GM06990 (cell line): ENCODE measurements at regions not wholly inside any gene's neighbourhood (a gene's known extent, or its start where the extent isn't known, plus 50 kb on each side); places are given as distances from the start of the nearest gene placed in this dataset.

ENCODE experiments used
- DNase-seq: peaks from one replicate; pipeline ENCODE4 v3.0.0-alpha.2; 2011; ENCODE audit not compliant: insufficient read length; ENCODE audit errors: extremely low read depth
- H3K27me3 ChIP-seq: replicated peaks from 2 replicates; pipeline ENCODE4 v1.6.0; 2011; ENCODE audit warnings: low read length; ENCODE audit not compliant: control insufficient read depth, insufficient read depth
- H3K36me3 ChIP-seq: 2 replicates; pipeline ENCODE4 v1.5.1; 2011; ENCODE audit warnings: low read length; ENCODE audit not compliant: control insufficient read depth, insufficient read depth
- H3K4me3 ChIP-seq: replicated peaks from 2 replicates; pipeline ENCODE4 v1.5.1; 2011; ENCODE audit warnings: low read depth, mild to moderate bottlenecking, control low read depth, low read length
- TF ChIP-seq, protein P1 (sequence below): IDR thresholded peaks from 2 replicates; pipeline ENCODE4 v1.5.1; 2011; ENCODE audit warnings: low read length, control low read depth, mild to moderate bottlenecking, inconsistent platforms; ENCODE audit not compliant: insufficient read depth, poor library complexity, severe bottlenecking

DNA sequence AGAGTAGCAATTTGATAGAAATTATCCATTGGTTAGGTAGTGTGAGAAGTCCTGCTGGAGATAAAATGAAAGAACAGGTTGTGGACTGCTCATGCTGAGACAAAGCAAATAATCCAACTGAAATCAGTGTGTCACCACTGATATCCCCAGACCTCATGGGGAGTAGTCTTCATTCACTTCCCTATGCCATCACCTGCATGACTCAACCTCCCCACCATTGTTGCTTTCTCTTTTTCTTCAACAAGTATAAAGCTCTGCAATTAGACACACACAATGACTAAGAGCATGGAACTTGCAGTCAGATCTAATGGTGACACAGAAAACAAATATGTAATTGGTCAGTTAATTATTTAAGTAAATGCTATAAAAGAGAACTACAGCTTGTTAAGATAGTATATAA, 475.3 kb downstream of the RIT2 start:
- TF ChIP-seq, protein P1, sequence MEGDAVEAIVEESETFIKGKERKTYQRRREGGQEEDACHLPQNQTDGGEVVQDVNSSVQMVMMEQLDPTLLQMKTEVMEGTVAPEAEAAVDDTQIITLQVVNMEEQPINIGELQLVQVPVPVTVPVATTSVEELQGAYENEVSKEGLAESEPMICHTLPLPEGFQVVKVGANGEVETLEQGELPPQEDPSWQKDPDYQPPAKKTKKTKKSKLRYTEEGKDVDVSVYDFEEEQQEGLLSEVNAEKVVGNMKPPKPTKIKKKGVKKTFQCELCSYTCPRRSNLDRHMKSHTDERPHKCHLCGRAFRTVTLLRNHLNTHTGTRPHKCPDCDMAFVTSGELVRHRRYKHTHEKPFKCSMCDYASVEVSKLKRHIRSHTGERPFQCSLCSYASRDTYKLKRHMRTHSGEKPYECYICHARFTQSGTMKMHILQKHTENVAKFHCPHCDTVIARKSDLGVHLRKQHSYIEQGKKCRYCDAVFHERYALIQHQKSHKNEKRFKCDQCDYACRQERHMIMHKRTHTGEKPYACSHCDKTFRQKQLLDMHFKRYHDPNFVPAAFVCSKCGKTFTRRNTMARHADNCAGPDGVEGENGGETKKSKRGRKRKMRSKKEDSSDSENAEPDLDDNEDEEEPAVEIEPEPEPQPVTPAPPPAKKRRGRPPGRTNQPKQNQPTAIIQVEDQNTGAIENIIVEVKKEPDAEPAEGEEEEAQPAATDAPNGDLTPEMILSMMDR: no peak
- no peak for DNase-seq
- Histone ChIP-seq H3K4me3 (no peak overlapping the region), H3K27me3 (no peaks in the 10 kb centered on the region), H3K36me3 (no peaks in the 10 kb centered on the region)

DNA sequence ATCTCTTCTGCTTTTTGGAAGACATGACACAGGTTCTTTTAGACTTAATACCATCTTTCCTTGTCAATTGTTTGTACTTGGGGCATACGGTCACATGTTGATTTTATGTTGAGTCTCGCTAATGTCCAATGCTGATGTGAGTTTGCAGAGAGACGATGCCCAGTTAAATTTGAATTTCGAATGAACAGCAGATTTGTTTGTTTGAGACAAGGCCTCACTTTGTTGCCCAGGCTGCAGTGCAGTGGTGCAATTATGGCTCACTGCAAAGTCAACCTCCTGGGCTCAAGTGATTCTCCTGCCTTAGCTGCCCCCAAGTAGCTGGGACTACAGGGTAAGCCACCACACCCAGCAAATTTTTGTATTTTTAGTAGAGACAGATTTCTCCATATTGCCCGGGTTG, 473.5 kb downstream of the RIT2 start:
- no peak for DNase-seq
- H3K4me3 ChIP-seq: no peak overlapping the region
- TF ChIP-seq, protein P1: no peak
- H3K27me3 ChIP-seq: no peaks in the 10 kb centered on the region
- H3K36me3 ChIP-seq: no peaks in the 10 kb centered on the region

DNA sequence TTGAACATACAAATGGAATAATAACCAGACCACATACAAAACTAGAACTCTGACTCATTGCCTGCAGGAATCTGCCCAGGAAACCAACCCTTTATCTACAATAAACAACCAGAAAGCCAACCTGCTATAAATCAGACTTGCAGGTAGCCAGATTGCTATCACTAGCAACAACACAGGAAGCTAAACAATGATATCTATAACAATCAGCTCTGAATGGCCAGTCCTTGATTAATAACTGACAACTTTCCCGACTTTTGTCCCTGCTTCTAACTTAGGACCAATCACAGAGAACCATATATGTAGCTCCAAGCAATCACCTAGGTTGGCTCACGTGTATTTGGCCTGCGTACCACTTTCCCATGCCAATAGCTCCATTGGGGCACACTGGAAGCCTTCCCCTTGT, 470.8 kb downstream of the RIT2 start:
- TF ChIP-seq, protein P1: no peak
- Histone ChIP-seq H3K4me3 (no peak overlapping the region), H3K27me3 (no peaks in the 10 kb centered on the region), H3K36me3 (no peaks in the 10 kb centered on the region)
- DNase-seq: no peak

DNA sequence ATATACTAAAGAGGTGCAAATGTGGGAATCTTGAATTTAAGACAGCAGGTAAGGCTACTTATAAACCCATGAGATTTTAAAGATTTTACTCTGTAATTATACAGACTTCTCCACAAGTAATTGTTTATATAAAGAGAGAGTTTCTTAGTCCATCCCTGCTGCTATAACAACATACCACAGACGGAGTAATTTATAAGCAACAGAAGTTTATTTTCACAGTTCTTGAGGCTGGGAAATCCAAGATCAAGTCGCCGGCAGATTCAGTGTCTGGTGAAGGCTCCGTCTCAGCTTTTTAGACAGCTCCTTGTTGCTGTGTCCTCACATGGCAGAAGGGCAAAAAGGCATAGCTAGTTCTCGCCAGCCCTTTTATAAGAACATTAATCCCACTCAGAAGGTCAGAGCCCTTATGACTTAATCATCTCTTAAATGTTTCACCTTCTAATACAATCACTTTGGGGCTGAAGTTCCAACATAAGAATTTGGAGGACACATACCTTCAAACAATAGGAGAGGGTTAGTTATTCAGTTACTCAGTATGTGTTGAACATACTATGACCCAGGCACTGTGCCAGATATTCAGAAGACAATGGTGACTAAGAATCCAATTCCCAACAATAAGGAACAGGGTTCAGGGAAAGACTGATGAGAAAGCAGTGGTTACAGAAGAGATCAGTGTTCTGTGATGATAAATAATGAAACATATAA, 466.0 kb downstream of the RIT2 start:
- Histone ChIP-seq H3K36me3 (no peaks in the 10 kb centered on the region), H3K27me3 (no peaks in the 10 kb centered on the region), H3K4me3 (no peak overlapping the region)
- DNase-seq: no peak
- TF ChIP-seq, protein P1: no peak

DNA sequence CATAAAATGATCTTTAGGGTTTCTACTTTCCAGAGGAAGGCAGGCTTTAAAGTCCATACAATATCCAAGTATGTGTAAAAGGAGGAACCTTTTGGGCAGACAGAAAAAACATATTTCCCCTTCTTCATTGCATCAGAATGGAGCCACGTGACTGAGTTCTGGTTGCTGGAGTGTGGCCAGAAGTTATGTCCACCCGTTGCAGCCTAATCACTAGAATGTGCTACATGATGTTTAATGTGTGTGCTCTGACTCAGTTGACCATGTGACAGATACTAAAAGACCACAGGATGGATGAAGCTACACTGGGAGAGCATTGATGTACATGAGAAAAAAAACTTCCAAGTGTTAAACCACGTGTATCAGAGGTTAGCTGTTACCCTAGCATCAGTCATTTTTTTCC, 460.9 kb downstream of the RIT2 start:
- Histone ChIP-seq H3K27me3 (no peaks in the 10 kb centered on the region), H3K4me3 (no peak overlapping the region), H3K36me3 (no peaks in the 10 kb centered on the region)
- TF ChIP-seq, protein P1: no peak
- DNase-seq: no peak

DNA sequence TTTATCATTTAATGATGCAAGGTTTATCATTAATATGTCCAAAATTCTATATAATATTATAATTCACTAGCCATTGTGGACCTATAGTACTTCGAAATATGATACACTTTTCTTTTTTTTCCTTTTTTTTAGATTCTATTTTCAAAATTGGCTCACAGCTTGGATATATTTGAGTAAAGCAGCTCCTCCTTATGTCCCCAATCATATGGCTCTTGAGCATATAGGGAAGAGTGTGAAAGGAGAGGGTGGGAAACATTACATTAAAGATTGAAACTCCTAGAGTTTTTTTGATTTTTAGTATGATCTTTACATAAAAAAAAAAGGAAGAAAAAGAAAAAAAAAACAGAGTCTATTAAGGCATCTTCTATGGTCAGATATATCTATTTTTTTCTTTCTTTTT, 457.9 kb downstream of the RIT2 start:
- TF ChIP-seq, protein P1: no peak
- Histone ChIP-seq H3K36me3 (no peaks in the 10 kb centered on the region), H3K4me3 (no peak overlapping the region), H3K27me3 (no peaks in the 10 kb centered on the region)
- no peak for DNase-seq
